ENCODE measurements at regions not wholly inside any gene's neighbourhood (a gene's known extent, or its start where the extent isn't known, plus 50 kb on each side); places are given as distances from the start of the nearest gene placed in this dataset.
"Not testable (repeated sequence)": the region's sequence is repeated elsewhere in the genome, so short reads cannot be mapped to it uniquely, and the experiment has no call there.

DNA sequence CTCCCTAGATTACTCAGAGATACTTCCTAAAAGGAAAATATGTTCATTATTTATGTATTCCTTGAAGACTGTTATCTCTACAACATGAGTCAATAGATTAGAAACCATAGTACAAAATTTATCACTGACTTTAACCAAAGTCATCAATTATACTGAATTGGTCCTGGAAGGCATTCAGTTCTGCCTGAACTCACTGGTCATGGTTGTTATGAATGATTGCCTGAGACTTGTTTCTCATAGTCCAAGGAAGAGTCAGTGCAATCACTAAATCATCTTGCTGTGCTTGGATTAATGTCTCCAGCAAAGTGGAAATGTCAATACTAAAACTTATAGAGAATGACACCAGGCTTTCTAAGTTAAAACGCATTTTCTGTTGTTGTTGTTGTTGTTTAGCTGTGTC, 878.6 kb upstream of the MANEA start:
- no peak for DNase-seq (ENCODE audit: low read depth in 2 of 2)

GRCh38 chr6:94687255-94687654, 890.1 kb upstream of the MANEA start:
- not testable (repeated sequence) for DNase-seq (ENCODE audit: low read depth in 2 of 2)

DNA sequence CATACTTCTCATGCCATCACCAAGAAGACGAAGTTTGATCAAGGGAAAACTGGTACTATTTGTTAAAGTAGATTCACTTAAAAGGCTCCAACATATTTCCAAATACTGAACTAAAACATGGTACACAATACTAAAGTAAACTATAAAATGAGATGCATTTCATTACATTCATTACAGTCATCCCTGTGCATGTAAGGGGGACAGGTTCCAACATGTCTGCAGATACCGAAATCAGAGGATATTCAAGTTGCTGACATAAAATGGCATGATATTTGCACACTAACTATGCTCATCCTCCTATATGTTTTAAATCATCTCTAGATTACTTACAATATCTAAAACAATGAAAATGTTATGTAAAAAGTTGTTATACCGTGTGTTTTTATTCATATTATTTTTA, 893.9 kb upstream of the MANEA start:
- DNase-seq (ENCODE audit: low read depth in 2 of 2), result no peak

- DNase-seq (ENCODE audit: low read depth in 2 of 2), result no peak
Measured at GRCh38 chr6:94680669-94681212, 896.6 kb upstream of the MANEA start.

DNA sequence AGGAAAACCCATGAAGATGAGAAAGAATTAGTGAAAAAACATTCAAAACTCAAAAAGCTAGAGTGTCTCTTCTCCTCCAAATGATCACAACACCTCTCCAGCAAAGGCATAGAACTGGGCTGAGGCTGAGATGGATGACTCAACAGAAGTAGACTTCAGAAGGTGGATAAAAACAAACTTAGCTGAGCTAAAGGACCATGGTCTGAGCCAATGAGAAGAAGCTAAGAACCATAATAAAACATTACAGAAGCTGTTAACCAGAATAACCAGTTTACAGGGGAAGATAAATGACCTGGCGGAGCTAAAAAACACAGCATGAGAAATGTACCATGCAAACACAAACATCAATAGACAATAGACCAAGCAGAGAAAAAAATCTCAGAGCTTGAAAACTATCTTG, 904.1 kb upstream of the MANEA start:
- DNase-seq (ENCODE audit: low read depth in 2 of 2), result no peak

GRCh38 chr6:94670017-94670416, 907.3 kb upstream of the MANEA start:
- no peak for DNase-seq (ENCODE audit: low read depth in 2 of 2)

- DNase-seq (ENCODE audit: low read depth in 2 of 2), result no peak
Measured at GRCh38 chr6:94668876-94669275, 908.5 kb upstream of the MANEA start.

- DNase-seq (ENCODE audit: low read depth in 2 of 2), result no peak
Measured at GRCh38 chr6:94658929-94659328, 918.4 kb upstream of the MANEA start.

GRCh38 chr6:94651239-94651638, 926.1 kb upstream of the MANEA start:
- no peak for DNase-seq (ENCODE audit: low read depth in 2 of 2)

DNA sequence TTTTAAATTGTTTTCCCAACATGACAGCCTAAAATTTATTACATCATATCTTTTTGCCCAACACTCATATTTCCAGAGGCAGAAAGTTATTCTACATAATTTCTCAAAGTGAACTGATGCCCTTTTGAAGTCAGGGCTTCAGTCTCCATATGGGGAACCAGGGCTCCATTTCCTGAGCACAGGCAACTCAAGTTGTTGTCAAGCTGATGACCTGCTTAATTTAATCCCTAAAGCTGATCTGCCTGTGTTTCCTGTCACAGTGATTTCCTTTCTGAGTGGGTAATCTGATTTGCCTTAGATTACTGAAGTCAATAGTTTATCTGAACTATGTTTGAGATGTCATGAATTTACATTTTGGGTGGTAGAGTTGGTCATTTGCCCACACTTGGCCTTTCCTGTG, 932.1 kb upstream of the MANEA start:
- DNase-seq (ENCODE audit: low read depth in 2 of 2), result no peak

GRCh38 chr6:94639564-94639963, 937.8 kb upstream of the MANEA start:
- DNase-seq (ENCODE audit: low read depth in 2 of 2), result no peak

- DNase-seq (ENCODE audit: low read depth in 2 of 2), result no peak
Measured at GRCh38 chr6:94636780-94637385, 940.5 kb upstream of the MANEA start.

- no peak for DNase-seq (ENCODE audit: low read depth in 2 of 2)
Measured at GRCh38 chr6:94623586-94623985, 953.7 kb upstream of the MANEA start.

DNA sequence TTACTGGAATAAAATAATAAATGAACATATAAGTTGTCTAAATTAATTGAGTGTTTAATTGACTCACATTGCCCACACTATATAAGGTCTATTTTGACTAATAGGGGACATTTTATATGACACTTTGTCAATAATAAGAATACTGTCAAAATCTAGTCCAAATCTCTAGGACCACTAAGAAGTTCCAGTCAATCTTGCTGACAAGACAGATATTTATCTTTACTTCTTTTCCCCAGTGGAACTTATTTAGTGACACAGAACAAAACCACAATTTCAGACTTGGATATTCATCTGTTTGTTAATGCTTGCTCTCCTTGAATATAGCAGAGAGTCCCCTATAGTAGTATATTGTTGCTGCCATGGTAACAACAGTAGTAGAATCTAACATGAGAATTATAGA, 954.6 kb upstream of the MANEA start:
- DNase-seq (ENCODE audit: low read depth in 2 of 2), result no peak

DNA sequence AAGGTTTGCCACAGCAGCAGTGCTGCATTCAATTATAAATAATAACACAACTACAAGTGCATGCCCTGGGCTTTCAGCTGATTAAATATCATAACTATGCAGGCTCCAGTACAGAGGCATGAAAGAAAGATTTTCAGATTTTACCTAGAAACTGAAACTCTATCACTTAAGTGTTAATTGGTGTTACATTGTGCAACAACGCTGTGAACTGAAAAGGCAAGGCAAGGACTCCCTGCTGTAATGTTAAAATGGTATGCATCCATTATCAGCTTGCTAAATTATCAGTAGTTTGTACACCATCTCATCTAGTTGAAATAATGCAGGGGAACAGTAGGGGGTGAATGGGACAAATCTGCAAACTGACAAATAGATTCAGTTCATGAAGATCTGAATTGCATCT, 976.7 kb upstream of the MANEA start:
- DNase-seq (ENCODE audit: low read depth in 2 of 2), result no peak

- no peak for DNase-seq (ENCODE audit: low read depth in 2 of 2)
Measured at GRCh38 chr6:94597487-94597886, 979.8 kb upstream of the MANEA start.

DNA sequence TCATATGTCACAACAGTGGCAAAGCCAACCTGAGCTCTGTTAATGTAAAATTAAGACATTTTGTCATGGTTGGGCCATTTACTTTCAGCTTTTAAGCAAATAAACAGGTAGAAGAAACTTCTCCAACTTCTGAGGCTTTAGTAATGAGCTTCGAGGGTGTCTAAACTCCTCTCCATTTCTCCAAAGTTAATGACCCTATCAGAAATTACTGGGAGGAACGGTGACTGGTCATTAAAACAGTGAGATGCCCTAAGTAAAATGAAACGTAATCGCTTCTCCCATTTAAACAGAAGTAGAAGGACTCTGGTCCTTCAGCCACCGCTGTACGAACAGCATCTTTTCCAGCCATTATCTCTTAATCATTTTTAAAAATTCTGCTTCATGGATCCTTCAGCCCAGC, 986.9 kb upstream of the MANEA start:
- DNase-seq (ENCODE audit: low read depth in 2 of 2), result no peak

GRCh38 chr6:94588301-94588700, 989.0 kb upstream of the MANEA start:
- no peak for DNase-seq (ENCODE audit: low read depth in 2 of 2)

GRCh38 chr6:94584211-94584610, 993.1 kb upstream of the MANEA start:
- no peak for DNase-seq (ENCODE audit: low read depth in 2 of 2)

GRCh38 chr6:94570581-94570980, 1006.8 kb upstream of the MANEA start:
- no peak for DNase-seq (ENCODE audit: low read depth in 2 of 2)

DNA sequence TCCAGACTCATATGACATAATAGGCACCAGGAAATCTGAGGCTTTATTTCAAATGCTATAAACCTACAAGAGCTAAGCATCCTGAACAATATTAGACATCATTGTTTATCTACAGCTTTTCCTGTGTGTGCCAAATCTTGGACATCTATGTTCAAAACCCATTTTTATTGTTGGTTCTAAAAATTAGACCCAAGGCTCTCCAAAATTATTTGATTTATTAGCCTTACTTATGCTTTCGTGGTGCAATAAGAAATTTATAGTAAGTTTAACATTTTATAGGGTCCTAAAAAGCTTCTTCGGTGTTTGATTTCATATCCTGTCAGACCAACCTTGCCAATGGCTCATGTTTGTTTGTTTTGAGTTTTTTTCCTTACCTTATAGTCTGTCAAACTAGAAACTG, 1014.5 kb upstream of the MANEA start:
- no peak for DNase-seq (ENCODE audit: low read depth in 2 of 2)

DNA sequence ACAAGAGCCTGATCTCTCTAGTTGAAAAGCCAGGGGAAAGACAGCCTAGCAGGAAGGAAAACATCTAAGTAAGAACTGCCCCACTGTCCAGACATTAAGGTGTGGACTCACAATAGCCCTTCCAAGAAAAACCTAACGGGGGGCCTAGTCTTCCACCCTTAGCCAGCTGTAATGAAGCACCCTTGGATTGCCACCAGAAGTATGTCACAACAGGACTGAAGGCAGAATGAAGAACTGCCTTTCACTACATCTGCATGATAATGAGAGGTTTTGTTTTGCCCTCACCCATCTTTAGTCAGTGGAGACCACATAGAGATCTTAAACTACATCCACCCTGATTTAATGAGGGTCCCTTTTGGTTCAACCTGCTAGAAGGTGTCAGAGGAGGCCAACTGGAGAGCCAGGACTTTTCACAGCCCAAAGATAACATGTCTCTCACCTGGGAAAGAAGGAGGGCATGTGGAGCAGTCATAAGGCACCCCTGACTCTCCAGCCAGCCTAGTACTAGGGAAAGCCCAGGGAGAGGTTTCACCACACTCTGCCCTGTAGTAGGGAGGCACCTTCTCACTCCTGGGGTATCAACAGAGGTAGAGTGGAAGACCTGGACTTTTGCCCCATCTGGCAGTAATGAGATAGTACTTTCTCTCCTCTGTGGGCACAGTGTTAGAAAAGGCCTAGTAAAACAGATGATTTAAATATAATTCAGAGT, 1017.4 kb upstream of the MANEA start:
- DNase-seq (ENCODE audit: low read depth in 2 of 2), result no peak

- DNase-seq (ENCODE audit: low read depth in 2 of 2), result not testable (repeated sequence)
Measured at GRCh38 chr6:94557207-94557606, 1020.1 kb upstream of the MANEA start.
